ENCODE measurements at regions not wholly inside any gene's neighbourhood (a gene's known extent, or its start where the extent isn't known, plus 50 kb on each side); places are given as distances from the start of the nearest gene placed in this dataset.
A peak's percentile ranks its signal among the peaks of the same experiment; 100 is the strongest.

DNA sequence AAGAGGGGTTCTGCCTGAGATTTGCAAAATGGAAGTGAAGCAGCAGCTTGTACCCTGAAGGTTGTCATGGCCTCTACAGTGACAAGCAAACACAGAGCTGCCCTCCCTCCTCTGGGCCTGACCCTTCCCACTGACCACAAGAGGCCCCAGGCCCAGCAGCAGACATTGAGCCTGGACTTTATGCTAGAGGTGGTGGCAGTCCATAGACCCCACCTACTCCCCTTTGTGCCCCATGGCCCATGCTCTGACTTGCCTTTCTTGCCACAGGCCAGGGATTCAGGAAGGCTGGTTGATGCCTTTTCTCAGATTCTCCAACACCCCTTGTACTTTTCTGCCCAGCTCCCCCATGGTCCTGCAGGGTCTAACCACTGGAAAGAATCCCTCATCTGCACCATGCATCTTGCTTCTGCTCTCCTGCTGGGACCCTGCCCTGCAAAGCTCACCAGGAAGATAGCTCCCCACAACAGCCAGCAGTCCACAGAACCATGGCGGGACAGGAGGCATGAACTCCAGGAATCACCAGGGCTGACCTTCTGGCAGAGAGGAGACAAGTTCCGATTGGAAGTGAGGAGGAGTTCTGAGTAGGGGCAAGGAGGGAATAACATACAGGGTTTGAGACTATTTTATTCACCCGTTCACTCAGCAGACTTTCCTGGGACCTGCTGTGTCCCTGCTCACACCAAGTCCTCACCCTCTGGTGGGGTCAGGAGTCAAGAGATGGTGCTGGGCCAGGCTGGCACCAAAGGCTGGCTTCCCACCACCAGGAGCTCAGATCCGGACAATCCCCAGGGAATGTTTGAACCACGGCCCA lies 263.8 kb downstream of the SYK start:
- TF ChIP-seq, protein P1, sequence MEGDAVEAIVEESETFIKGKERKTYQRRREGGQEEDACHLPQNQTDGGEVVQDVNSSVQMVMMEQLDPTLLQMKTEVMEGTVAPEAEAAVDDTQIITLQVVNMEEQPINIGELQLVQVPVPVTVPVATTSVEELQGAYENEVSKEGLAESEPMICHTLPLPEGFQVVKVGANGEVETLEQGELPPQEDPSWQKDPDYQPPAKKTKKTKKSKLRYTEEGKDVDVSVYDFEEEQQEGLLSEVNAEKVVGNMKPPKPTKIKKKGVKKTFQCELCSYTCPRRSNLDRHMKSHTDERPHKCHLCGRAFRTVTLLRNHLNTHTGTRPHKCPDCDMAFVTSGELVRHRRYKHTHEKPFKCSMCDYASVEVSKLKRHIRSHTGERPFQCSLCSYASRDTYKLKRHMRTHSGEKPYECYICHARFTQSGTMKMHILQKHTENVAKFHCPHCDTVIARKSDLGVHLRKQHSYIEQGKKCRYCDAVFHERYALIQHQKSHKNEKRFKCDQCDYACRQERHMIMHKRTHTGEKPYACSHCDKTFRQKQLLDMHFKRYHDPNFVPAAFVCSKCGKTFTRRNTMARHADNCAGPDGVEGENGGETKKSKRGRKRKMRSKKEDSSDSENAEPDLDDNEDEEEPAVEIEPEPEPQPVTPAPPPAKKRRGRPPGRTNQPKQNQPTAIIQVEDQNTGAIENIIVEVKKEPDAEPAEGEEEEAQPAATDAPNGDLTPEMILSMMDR (conservative IDR thresholded peaks at IDR 0.05; ENCODE audit: control insufficient read depth, insufficient read depth, low read depth, low read length) = no peak
- no peak for DNase-seq (ENCODE audit: low read depth)
- no peak overlapping the region for H3K4me3 ChIP-seq (ENCODE audit: control insufficient read depth, low read depth, low read length)

DNA sequence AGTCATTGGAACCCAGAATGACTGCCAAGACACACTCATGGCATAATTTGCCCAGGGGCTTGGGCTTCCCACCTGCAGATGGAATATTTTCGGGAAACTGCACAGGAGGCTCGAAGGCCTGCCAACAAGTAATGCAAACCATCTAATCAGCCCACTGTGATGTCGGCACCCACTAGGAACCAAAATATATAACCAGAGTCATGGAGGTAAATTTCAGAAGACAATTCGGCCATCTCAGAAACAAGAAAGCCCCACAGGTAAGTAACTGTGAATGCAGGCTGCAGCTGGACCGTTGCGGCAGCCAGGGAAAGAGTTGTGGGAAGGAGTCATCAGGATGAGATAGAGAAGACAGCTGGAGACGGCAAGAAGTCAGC lies 264.4 kb downstream of the SYK start:
- TF ChIP-seq, protein P1 (conservative IDR thresholded peaks at IDR 0.05; ENCODE audit: control insufficient read depth, insufficient read depth, low read depth, low read length) = no peak
- no peak overlapping the region for H3K4me3 ChIP-seq (ENCODE audit: control insufficient read depth, low read depth, low read length)
- no peak for DNase-seq (ENCODE audit: low read depth)

DNA sequence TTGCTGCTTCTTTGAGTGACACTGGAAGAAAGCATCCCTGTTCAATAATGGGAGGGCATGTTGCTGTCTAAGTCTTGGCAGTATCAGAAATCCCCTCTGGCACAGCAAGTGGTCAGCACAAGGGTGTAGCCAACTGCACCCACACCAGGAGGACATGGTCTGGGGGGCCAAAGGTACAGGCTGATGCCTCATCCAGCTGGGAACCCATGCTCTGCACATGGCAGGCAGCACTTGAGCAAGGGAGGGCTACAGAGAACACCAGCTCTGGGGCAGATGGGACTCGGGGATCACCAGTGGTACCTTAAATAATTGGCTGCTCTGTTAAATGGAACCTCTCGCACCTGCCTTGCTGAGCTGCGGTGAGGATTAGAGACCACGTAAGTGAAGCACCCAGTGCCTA lies 265.2 kb downstream of the SYK start:
- TF ChIP-seq, protein P1 (conservative IDR thresholded peaks at IDR 0.05; ENCODE audit: control insufficient read depth, insufficient read depth, low read depth, low read length) = no peak
- no peak overlapping the region for H3K4me3 ChIP-seq (ENCODE audit: control insufficient read depth, low read depth, low read length)
- no peak for DNase-seq (ENCODE audit: low read depth)

DNA sequence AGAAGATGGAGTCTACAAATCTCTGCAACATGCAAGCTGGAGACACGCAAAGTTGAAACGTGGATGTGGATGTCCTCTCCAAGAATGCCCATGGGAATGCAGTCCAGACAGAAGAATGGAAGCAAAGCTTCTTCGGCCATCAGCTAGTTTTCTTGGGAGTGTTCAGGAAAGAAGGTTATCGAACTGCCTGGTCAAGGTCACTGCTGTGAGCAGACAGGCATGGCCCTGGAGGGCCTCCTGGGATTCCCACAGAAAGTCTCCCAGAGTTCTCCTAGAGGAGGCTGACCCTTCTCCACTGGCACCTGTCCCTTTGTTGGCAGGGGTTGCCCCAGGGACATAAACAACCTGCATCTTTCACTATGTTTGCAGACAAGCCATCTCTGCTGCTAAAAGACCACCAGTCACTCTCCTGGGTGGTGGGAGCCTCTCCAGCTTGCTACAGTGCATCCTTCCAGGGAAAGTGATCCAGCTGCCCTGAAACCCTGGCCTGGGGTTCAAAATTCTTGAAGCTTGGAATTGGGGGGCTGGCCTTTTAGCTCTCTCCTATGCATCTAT lies 265.8 kb downstream of the SYK start:
- DNase-seq (ENCODE audit: low read depth) = no peak
- H3K4me3 ChIP-seq (ENCODE audit: control insufficient read depth, low read depth, low read length) = no peak overlapping the region
- TF ChIP-seq, protein P1 (conservative IDR thresholded peaks at IDR 0.05; ENCODE audit: control insufficient read depth, insufficient read depth, low read depth, low read length) = no peak

DNA sequence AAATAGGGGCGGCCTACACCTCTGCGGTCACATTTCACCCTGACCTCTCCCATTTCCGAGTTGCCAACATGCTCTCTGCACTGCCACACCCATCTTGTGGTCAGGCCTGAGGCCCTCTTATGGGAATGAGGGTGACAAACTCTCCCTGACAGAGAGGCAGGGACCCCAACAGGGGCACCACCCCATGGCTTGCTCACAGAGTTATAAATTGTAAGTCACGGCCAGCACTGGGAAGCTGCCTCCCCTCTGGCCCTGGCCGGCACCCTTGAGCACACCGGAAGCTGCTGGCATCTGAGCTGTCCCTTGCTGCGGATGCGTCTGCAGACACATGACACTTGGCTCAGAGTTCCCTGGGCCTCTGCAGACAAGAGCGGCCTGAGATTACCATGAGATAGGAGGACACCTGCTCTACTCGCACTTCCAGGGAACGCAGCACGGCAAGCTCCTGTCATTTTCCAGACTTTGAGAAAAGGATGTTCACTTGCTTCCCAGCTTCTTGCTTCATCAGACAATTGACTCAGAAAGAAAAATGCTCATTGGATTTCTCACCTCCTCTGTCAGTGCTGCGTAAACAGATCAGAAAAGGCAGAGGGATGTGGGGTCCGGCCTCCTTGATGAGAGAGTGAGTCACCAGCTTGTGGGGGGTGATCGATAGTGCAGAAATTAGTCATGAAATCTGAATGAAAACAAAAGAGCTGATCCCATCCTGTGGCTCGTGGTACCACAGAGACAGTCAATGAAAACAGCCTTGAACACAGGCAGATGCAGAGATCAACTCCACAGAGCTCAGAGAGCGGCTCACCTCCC lies 269.8 kb downstream of the SYK start:
- H3K4me3 ChIP-seq (ENCODE audit: control insufficient read depth, low read depth, low read length) = no peak overlapping the region
- peak; percentile 99 for DNase-seq (ENCODE audit: low read depth)
- TF ChIP-seq, protein P1 (conservative IDR thresholded peaks at IDR 0.05; ENCODE audit: control insufficient read depth, insufficient read depth, low read depth, low read length) = no peak

DNA sequence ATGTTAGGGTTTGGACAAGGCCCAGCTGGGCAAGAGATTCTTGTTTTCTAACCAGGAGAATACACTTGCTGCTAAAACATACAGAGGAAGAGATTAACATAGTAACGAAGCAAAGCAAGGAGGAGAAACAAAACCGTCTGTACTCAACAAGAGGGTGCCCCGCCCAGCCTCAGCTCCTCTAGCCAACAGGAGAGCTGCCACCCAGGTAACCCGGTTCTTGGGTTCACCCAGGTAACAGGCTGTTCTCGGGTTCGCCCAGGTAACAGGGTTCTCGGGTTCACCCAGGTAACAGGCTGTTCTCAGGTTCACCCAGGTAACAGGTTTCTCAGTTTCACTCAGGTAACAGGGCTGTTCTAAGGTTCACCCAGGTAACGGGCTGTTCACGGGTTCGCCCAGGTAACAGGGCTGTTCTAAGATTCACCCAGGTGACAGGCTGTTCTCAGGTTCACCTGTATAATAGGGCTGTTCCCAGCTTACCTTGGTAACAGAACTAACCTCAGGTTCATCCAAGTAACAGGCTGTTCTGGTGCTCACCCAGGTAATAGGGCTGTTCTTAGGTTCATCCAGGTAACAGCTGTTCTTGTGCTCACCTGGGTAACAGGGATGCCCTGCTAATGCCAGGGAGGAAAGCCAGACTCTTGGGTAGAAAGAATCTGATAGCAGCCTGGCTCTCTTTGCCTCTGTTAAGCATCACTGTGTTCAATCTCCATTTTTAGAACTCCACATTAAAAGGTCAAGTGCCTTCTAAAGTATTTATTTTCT lies 271.6 kb downstream of the SYK start:
- TF ChIP-seq, protein P1 (conservative IDR thresholded peaks at IDR 0.05; ENCODE audit: control insufficient read depth, insufficient read depth, low read depth, low read length) = no peak
- no peak for DNase-seq (ENCODE audit: low read depth)
- no peak overlapping the region for H3K4me3 ChIP-seq (ENCODE audit: control insufficient read depth, low read depth, low read length)

Measured in fibroblast of mammary gland (primary cell).